Upper lobe of left lung (tissue), 4 donors: ENCODE measurements at regions not wholly inside any gene's neighbourhood (a gene's known extent, or its start where the extent isn't known, plus 50 kb on each side); places are given as distances from the start of the nearest gene placed in this dataset.

Source experiments
- CTCF ChIP-seq, 6 experiments: fragments of 450-650 bp in 4 of 6; fragments of 200-600 bp in 2 of 6; sonication (generic) in 2 of 6; IDR thresholded peaks; one replicate each; pipeline ENCODE4 v1.5.1; 2016 to 2019; ENCODE audit warnings: antibody characterized with exemption in 6 of 6
- POLR2AphosphoS5 ChIP-seq, 2 donors: sonication (generic); formaldehyde crosslinking; IDR thresholded peaks; one replicate each; pipeline ENCODE4 v1.5.1; 2017; ENCODE audit warnings: antibody characterized with exemption in 2 of 2

GRCh38 chr13:27372896-27373295, 51.5 kb upstream of the GTF3A start:
- TF ChIP-seq CTCF (IDR thresholded peaks at IDR 0.05) (no peak), POLR2AphosphoS5 (IDR thresholded peaks at IDR 0.05) (no peak)
